ENCODE measurements at regions not wholly inside any gene's neighbourhood (a gene's known extent, or its start where the extent isn't known, plus 50 kb on each side); places are given as distances from the start of the nearest gene placed in this dataset.

GRCh38 chr1:47672622-47673021 is 234.8 kb downstream of the FOXD2 start:
- no peak for DNase-seq

GRCh38 chr1:47674189-47674588 is 236.3 kb downstream of the FOXD2 start:
- DNase-seq, result no peak

GRCh38 chr1:47675047-47675675 is 237.3 kb downstream of the FOXD2 start:
- no peak for DNase-seq

GRCh38 chr1:47675721-47676120 is 237.9 kb downstream of the FOXD2 start:
- DNase-seq, result no peak

- DNase-seq, result no peak
Observed at GRCh38 chr1:47676311-47677054, 238.6 kb downstream of the FOXD2 start.

- DNase-seq, result no peak
Observed at GRCh38 chr1:47677241-47677940, 239.5 kb downstream of the FOXD2 start.

- no peak for DNase-seq
Observed at GRCh38 chr1:47678464-47678980, 240.7 kb downstream of the FOXD2 start.

- DNase-seq, result no peak
Observed at GRCh38 chr1:47679301-47679791, 241.5 kb downstream of the FOXD2 start.

- no peak for DNase-seq
Observed at GRCh38 chr1:47679826-47680225, 242.0 kb downstream of the FOXD2 start.

- no peak for DNase-seq
Observed at GRCh38 chr1:47680815-47681475, 243.1 kb downstream of the FOXD2 start.

GRCh38 chr1:47681735-47682134 is 243.9 kb downstream of the FOXD2 start:
- DNase-seq, result no peak

- no peak for DNase-seq
Observed at GRCh38 chr1:47682198-47682597, 244.4 kb downstream of the FOXD2 start.

- no peak for DNase-seq
Observed at GRCh38 chr1:47682786-47683350, 245.0 kb downstream of the FOXD2 start.

- DNase-seq, result no peak
Observed at GRCh38 chr1:47683401-47683800, 245.6 kb downstream of the FOXD2 start.

GRCh38 chr1:47684518-47684917 is 246.7 kb downstream of the FOXD2 start:
- no peak for DNase-seq

- DNase-seq, result no peak
Observed at GRCh38 chr1:47684964-47685762, 247.3 kb downstream of the FOXD2 start.

- no peak for DNase-seq
Observed at GRCh38 chr1:47685763-47686066, 247.9 kb downstream of the FOXD2 start.

GRCh38 chr1:47686731-47687630 is 249.1 kb downstream of the FOXD2 start:
- no peak for DNase-seq

GRCh38 chr1:47687631-47688460 is 250.0 kb downstream of the FOXD2 start:
- no peak for DNase-seq
